MCF 10A (cell line): ENCODE measurements at regions not wholly inside any gene's neighbourhood (a gene's known extent, or its start where the extent isn't known, plus 50 kb on each side); places are given as distances from the start of the nearest gene placed in this dataset.
A peak's percentile ranks its signal among the peaks of the same experiment; 100 is the strongest.

ENCODE experiments used
- BruUV-seq: library from RNA; stranded (reverse); fragments of 400-500 nt; replicated peaks from 2 replicates; lab custom pipeline; 2021; lab: Mats Ljungman, UMichigan
- CTCF ChIA-PET: fragments of 300-600 bp; sonication (Branson Sonifier 250); formaldehyde crosslinking; extraction: SDS; loops from one replicate; lab custom pipeline; 2021; ENCODE audit warnings: antibody characterized with exemption, inconsistent platforms; lab: Yijun Ruan, JAX
- POLR2A ChIA-PET: fragments of 300-600, 350-650 bp; sonication (Branson Sonifier 250); formaldehyde crosslinking; extraction: SDS; loops from one replicate; lab custom pipeline; 2020; ENCODE audit warnings: antibody characterized with exemption, inconsistent platforms; lab: Yijun Ruan, JAX
- DNase-seq: peaks from one replicate; pipeline ENCODE4 v3.0.0-alpha.2; 2018; ENCODE audit not compliant: unreplicated experiment
- H3K27ac Mint-ChIP-seq: one replicate; pipeline ENCODE4 v1.8.0; 2022; ENCODE audit warnings: mild to moderate bottlenecking, low read depth, mixed read lengths; ENCODE audit not compliant: unreplicated experiment
- H3K27me3 Mint-ChIP-seq: one replicate; pipeline ENCODE4 v1.8.0; 2022; ENCODE audit warnings: mixed read lengths; ENCODE audit not compliant: insufficient read depth, unreplicated experiment
- H3K36me3 Mint-ChIP-seq: one replicate; pipeline ENCODE4 v1.8.0; 2022; ENCODE audit warnings: mild to moderate bottlenecking, moderate library complexity, mixed read lengths; ENCODE audit not compliant: insufficient read depth, unreplicated experiment
- H3K4me1 Mint-ChIP-seq: one replicate; pipeline ENCODE4 v1.8.0; 2022; ENCODE audit warnings: mixed read lengths; ENCODE audit not compliant: insufficient read depth, unreplicated experiment
- H3K4me3 Mint-ChIP-seq: one replicate; pipeline ENCODE4 v1.8.0; 2022; ENCODE audit warnings: mild to moderate bottlenecking, moderate library complexity, mixed read lengths; ENCODE audit not compliant: unreplicated experiment
- H3K9me3 Mint-ChIP-seq: one replicate; pipeline ENCODE4 v1.8.0; 2022; ENCODE audit warnings: mixed read lengths; ENCODE audit not compliant: unreplicated experiment
- intact Hi-C: fragments of 100-400 bp; cut with micrococcal nuclease; formaldehyde crosslinking; loops from 2 replicates; pipeline ENCODE4 v1.14.1; 2022
- TF ChIP-seq, protein P1 (sequence below): fragments of 200-600 bp; IDR thresholded peaks from one replicate; pipeline ENCODE4 v1.8.0; 2022; ENCODE audit warnings: antibody characterized with exemption, mild to moderate bottlenecking; ENCODE audit not compliant: unreplicated experiment

DNA sequence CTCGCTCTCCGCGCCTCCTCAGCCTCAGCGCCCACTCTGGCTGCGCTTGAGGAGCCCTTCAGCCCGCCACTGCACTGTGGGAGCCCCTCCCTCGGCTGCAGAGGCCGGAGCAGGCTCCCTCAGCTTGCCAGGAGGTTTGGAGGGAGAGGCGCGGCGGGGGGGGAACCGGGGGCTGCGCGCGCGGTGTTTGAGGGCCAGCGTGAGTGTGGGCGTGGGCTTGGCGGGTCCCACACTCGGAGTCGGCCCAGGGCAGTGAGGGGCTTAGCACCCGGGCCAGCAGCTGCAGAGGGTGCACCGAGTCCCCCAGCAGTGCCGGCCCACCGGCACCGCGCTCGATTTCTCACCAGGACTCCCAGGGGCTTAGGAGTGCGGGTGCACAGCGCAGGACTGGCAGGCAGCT, 1220.9 kb downstream of the PCDH9 start:
- TF ChIP-seq, protein P1, sequence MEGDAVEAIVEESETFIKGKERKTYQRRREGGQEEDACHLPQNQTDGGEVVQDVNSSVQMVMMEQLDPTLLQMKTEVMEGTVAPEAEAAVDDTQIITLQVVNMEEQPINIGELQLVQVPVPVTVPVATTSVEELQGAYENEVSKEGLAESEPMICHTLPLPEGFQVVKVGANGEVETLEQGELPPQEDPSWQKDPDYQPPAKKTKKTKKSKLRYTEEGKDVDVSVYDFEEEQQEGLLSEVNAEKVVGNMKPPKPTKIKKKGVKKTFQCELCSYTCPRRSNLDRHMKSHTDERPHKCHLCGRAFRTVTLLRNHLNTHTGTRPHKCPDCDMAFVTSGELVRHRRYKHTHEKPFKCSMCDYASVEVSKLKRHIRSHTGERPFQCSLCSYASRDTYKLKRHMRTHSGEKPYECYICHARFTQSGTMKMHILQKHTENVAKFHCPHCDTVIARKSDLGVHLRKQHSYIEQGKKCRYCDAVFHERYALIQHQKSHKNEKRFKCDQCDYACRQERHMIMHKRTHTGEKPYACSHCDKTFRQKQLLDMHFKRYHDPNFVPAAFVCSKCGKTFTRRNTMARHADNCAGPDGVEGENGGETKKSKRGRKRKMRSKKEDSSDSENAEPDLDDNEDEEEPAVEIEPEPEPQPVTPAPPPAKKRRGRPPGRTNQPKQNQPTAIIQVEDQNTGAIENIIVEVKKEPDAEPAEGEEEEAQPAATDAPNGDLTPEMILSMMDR: no peak
- no peak overlapping the region for H3K4me3 Mint-ChIP-seq
- DNase-seq: no peak
- BruUV-seq: no TSS peak
- H3K9me3 Mint-ChIP-seq: no peaks in the 10 kb centered on the region
- H3K36me3 Mint-ChIP-seq: no peaks in the 10 kb centered on the region
- intact Hi-C loops: no loop called here
- ChIA-PET POLR2A (no interaction called here), CTCF (no interaction called here)
- H3K27me3 Mint-ChIP-seq: no peaks in the 10 kb centered on the region
- H3K27ac Mint-ChIP-seq: no peak overlapping the region
- no peaks in the 10 kb centered on the region for H3K4me1 Mint-ChIP-seq

DNA sequence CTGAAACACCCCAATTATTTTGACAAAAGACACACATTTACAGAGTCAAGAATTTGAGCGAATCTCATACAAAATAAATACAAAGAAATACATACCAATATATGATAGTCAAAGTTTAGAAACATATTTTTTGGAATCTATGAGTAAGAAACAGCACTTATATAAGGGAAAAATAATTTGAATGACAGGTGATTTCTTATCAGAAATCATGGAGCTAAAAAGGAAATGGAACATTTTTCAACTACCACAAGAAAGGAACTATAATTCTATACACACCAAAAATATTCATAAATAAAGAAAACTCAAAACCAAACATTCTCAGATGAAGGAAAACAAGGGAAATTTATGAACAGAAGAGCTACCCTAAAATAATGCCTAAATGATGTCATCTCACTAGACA, 1226.6 kb downstream of the PCDH9 start:
- Mint-ChIP-seq H3K27ac (no peak overlapping the region), H3K4me3 (no peak overlapping the region), H3K9me3 (peaks cover 11% of the 10 kb centered on the region), H3K27me3 (no peaks in the 10 kb centered on the region), H3K4me1 (no peaks in the 10 kb centered on the region), H3K36me3 (no peaks in the 10 kb centered on the region)
- ChIA-PET POLR2A (interaction anchor here (0.7 kb wide), 1 partner anchor 10 kb away, joined by 3 read pairs; no protein-coding TSS in a partner anchor), CTCF (no interaction called here)
- BruUV-seq: no TSS peak
- no peak for DNase-seq
- TF ChIP-seq, protein P1: no peak
- intact Hi-C loops: no loop called here

DNA sequence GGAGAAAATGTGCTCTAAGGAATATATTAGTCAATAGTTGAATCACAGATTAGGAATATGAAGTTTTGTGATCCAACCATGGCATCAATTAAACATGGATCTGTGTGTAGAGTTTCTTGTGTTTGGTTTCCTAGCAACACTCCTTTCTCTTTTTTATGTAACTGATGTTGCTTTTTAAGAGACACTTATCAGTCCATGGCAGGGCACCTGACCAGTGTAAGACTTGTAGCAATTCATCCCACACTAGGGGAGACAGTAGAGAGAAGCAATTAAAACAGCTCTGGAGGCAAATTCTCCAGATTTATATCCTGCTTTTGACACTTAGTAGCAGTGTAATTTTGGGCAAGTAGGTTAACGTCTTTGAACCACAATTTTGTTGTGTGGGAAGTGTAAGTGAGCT, 1229.0 kb downstream of the PCDH9 start:
- H3K27ac Mint-ChIP-seq: no peak overlapping the region
- TF ChIP-seq, protein P1: no peak
- CTCF ChIA-PET: interaction anchor here (0.6 to 0.7 kb wide), 2 partner anchors 121 to 1236 kb away, joined by 3 read pairs; no protein-coding TSS in a partner anchor
- no peaks in the 10 kb centered on the region for H3K36me3 Mint-ChIP-seq
- H3K27me3 Mint-ChIP-seq: no peaks in the 10 kb centered on the region
- POLR2A ChIA-PET: no interaction called here
- no TSS peak for BruUV-seq
- intact Hi-C loops: no loop called here
- DNase-seq: no peak
- H3K4me3 Mint-ChIP-seq: no peak overlapping the region
- H3K9me3 Mint-ChIP-seq: peaks cover 11% of the 10 kb centered on the region
- no peaks in the 10 kb centered on the region for H3K4me1 Mint-ChIP-seq

DNA sequence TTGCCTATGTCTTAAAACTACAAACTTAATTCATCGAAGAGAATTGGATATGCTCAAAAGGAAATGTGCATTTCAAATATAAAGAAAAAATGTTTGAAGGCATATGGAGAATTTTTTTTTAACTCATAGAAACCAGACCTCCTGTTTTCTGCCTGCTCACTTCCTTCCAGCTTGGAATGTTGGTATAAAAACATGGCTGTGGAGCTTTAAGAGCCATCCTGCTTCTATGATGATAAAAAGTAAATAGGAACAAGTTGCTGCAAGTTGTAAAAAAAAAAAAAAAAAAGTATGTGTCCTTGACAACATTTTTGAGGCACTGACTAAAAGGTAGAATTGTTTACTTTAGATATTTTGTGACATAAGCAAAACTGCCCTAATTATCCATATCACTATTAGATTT, 1230.7 kb downstream of the PCDH9 start:
- POLR2A ChIA-PET: interaction anchor here (0.6 kb wide), 1 partner anchor 39 kb away, joined by 3 read pairs; no protein-coding TSS in a partner anchor
- peak overlapping the region; percentile 27 for H3K27ac Mint-ChIP-seq
- peaks cover 11% of the 10 kb centered on the region for H3K9me3 Mint-ChIP-seq
- no peaks in the 10 kb centered on the region for H3K4me1 Mint-ChIP-seq
- H3K27me3 Mint-ChIP-seq: no peaks in the 10 kb centered on the region
- no TSS peak for BruUV-seq
- intact Hi-C loops: no loop called here
- DNase-seq: peak; percentile 2
- no peak overlapping the region for H3K4me3 Mint-ChIP-seq
- TF ChIP-seq, protein P1: no peak
- no peaks in the 10 kb centered on the region for H3K36me3 Mint-ChIP-seq
- CTCF ChIA-PET: interaction anchor here (0.6 kb wide), 1 partner anchor 1232 kb away, joined by 3 read pairs; no protein-coding TSS in a partner anchor
